Fibroblast of gingiva (primary cell): ENCODE measurements at regions not wholly inside any gene's neighbourhood (a gene's known extent, or its start where the extent isn't known, plus 50 kb on each side); places are given as distances from the start of the nearest gene placed in this dataset.

Experiments used
- DNase-seq: peaks from one replicate; pipeline ENCODE4 v3.0.0-alpha.2; 2011; ENCODE audit warnings: low read depth

GRCh38 chr4:110778521-110778920 is 155.6 kb upstream of the PITX2 start:
- DNase-seq: no peak

- no peak for DNase-seq
These were observed 157.7 kb upstream of the PITX2 start for GRCh38 chr4:110780538-110780937.

- no peak for DNase-seq
These were observed 159.1 kb upstream of the PITX2 start for GRCh38 chr4:110781944-110782343.

- DNase-seq: no peak
These were observed 164.2 kb upstream of the PITX2 start for GRCh38 chr4:110787109-110787508.

- no peak for DNase-seq
These were observed 164.8 kb upstream of the PITX2 start for GRCh38 chr4:110787707-110788106.

- DNase-seq: no peak
These were observed 165.4 kb upstream of the PITX2 start for GRCh38 chr4:110788302-110788701.

- DNase-seq: no peak
These were observed 169.2 kb upstream of the PITX2 start for GRCh38 chr4:110792036-110792435.

GRCh38 chr4:110793381-110793801 is 170.5 kb upstream of the PITX2 start:
- DNase-seq: no peak

GRCh38 chr4:110793890-110794554 is 171.1 kb upstream of the PITX2 start:
- DNase-seq: no peak

- DNase-seq: no peak
These were observed 173.1 kb upstream of the PITX2 start for GRCh38 chr4:110795971-110796370.

- DNase-seq: no peak
These were observed 174.6 kb upstream of the PITX2 start for GRCh38 chr4:110797486-110797885.

- DNase-seq: no peak
These were observed 175.8 kb upstream of the PITX2 start for GRCh38 chr4:110798687-110799086.

GRCh38 chr4:110799211-110799610 is 176.3 kb upstream of the PITX2 start:
- DNase-seq: no peak

- no peak for DNase-seq
These were observed 178.7 kb upstream of the PITX2 start for GRCh38 chr4:110801591-110801990.

GRCh38 chr4:110808351-110808878 is 185.5 kb upstream of the PITX2 start:
- DNase-seq: no peak

GRCh38 chr4:110815950-110816349 is 193.1 kb upstream of the PITX2 start:
- DNase-seq: no peak

GRCh38 chr4:110816367-110816766 is 193.5 kb upstream of the PITX2 start:
- DNase-seq: no peak

GRCh38 chr4:110821186-110821585 is 198.3 kb upstream of the PITX2 start:
- DNase-seq: no peak

- DNase-seq: no peak
These were observed 200.4 kb upstream of the PITX2 start for GRCh38 chr4:110823251-110823650.

GRCh38 chr4:110824344-110824743 is 201.5 kb upstream of the PITX2 start:
- no peak for DNase-seq

GRCh38 chr4:110826656-110827055 is 203.8 kb upstream of the PITX2 start:
- no peak for DNase-seq

GRCh38 chr4:110830461-110830860 is 207.6 kb upstream of the PITX2 start:
- no peak for DNase-seq

GRCh38 chr4:110837896-110838450 is 215.1 kb upstream of the PITX2 start:
- no peak for DNase-seq

- peak; percentile 36 for DNase-seq
These were observed 217.4 kb upstream of the PITX2 start for GRCh38 chr4:110840221-110840654.
